Neural progenitor cell (in vitro differentiated cells): ENCODE measurements at regions not wholly inside any gene's neighbourhood (a gene's known extent, or its start where the extent isn't known, plus 50 kb on each side); places are given as distances from the start of the nearest gene placed in this dataset.

Source experiments
- CTCF ChIP-seq: fragments of 200-600 bp; sonication (generic); IDR thresholded peaks from 2 replicates; pipeline ENCODE4 v1.5.1; 2017; ENCODE audit warnings: antibody characterized with exemption, mild to moderate bottlenecking
- EZH2phosphoT487 ChIP-seq: fragments of 200-600 bp; sonication (generic); IDR thresholded peaks from 2 replicates; pipeline ENCODE4 v1.6.1; 2017; ENCODE audit warnings: antibody characterized with exemption

GRCh38 chr12:41983394-41983793 lies 161.3 kb downstream of the GXYLT1 start:
- TF ChIP-seq CTCF (no peak), EZH2phosphoT487 (no peak)
